Progenitor cell of endocrine pancreas (in vitro differentiated cells): ENCODE measurements at regions not wholly inside any gene's neighbourhood (a gene's known extent, or its start where the extent isn't known, plus 50 kb on each side); places are given as distances from the start of the nearest gene placed in this dataset.

ENCODE experiments used
- DNase-seq: peaks from one replicate; pipeline ENCODE4 v3.0.0; 2021; ENCODE audit warnings: low spot score; ENCODE audit not compliant: unreplicated experiment
- H3K27ac Mint-ChIP-seq: 2 replicates; pipeline ENCODE4 v1.8.0; 2021; ENCODE audit warnings: mild to moderate bottlenecking, moderate library complexity, mixed read lengths
- H3K27me3 Mint-ChIP-seq: 2 replicates; pipeline ENCODE4 v1.8.0; 2021; ENCODE audit warnings: mixed read lengths
- H3K36me3 Mint-ChIP-seq: 2 replicates; pipeline ENCODE4 v1.8.0; 2022; ENCODE audit warnings: mixed read lengths; ENCODE audit not compliant: insufficient read depth
- H3K4me1 Mint-ChIP-seq: 2 replicates; pipeline ENCODE4 v1.8.0; 2021; ENCODE audit warnings: low read depth, mixed read lengths
- H3K4me3 Mint-ChIP-seq: 2 replicates; pipeline ENCODE4 v1.8.0; 2021; ENCODE audit warnings: low read depth, mild to moderate bottlenecking, moderate library complexity, mixed read lengths
- H3K9me3 Mint-ChIP-seq: 2 replicates; pipeline ENCODE4 v1.8.0; 2021; ENCODE audit warnings: low read depth, mixed read lengths
- CTCF ChIP-seq: fragments of 200-600 bp; sonication (generic); IDR thresholded peaks from one replicate; pipeline ENCODE4 v1.5.0; 2021; ENCODE audit warnings: antibody characterized with exemption, mild to moderate bottlenecking; ENCODE audit not compliant: unreplicated experiment

GRCh38 chr2:172323861-172324597 is 103.4 kb upstream of the ITGA6 start:
- Mint-ChIP-seq H3K4me1 (no peaks in the 10 kb centered on the region), H3K4me3 (no peak overlapping the region), H3K27me3 (peaks cover 8% of the 10 kb centered on the region), H3K27ac (no peak overlapping the region), H3K36me3 (no peaks in the 10 kb centered on the region), H3K9me3 (peaks cover 4% of the 10 kb centered on the region)
- no peak for TF ChIP-seq CTCF
- DNase-seq: no peak

GRCh38 chr2:172326211-172326509 is 101.2 kb upstream of the ITGA6 start:
- no peak overlapping the region for H3K4me3 Mint-ChIP-seq
- no peak overlapping the region for H3K27ac Mint-ChIP-seq
- H3K36me3 Mint-ChIP-seq: no peaks in the 10 kb centered on the region
- TF ChIP-seq CTCF: no peak
- peaks cover 4% of the 10 kb centered on the region for H3K9me3 Mint-ChIP-seq
- H3K27me3 Mint-ChIP-seq: peaks cover 15% of the 10 kb centered on the region
- no peak for DNase-seq
- H3K4me1 Mint-ChIP-seq: peaks cover 3% of the 10 kb centered on the region

GRCh38 chr2:172328103-172328841 is 99.1 kb upstream of the ITGA6 start:
- no peak for DNase-seq
- Mint-ChIP-seq H3K27ac (no peak overlapping the region), H3K4me1 (peaks cover 3% of the 10 kb centered on the region), H3K36me3 (no peaks in the 10 kb centered on the region), H3K4me3 (no peak overlapping the region), H3K9me3 (no peaks in the 10 kb centered on the region), H3K27me3 (peaks cover 21% of the 10 kb centered on the region)
- no peak for TF ChIP-seq CTCF

- no peak overlapping the region for H3K27ac Mint-ChIP-seq
- DNase-seq: no peak
- H3K4me3 Mint-ChIP-seq: no peak overlapping the region
- peaks cover 21% of the 10 kb centered on the region for H3K27me3 Mint-ChIP-seq
- H3K9me3 Mint-ChIP-seq: no peaks in the 10 kb centered on the region
- peaks cover 3% of the 10 kb centered on the region for H3K4me1 Mint-ChIP-seq
- TF ChIP-seq CTCF: no peak
- no peaks in the 10 kb centered on the region for H3K36me3 Mint-ChIP-seq
Observed at GRCh38 chr2:172329416-172329773, 98.0 kb upstream of the ITGA6 start.

GRCh38 chr2:172329774-172330671 is 97.4 kb upstream of the ITGA6 start:
- Mint-ChIP-seq H3K9me3 (no peaks in the 10 kb centered on the region), H3K27me3 (peaks cover 21% of the 10 kb centered on the region)

More at GRCh38 chr2:172329774-172330671, 97.4 kb upstream of the ITGA6 start:
- no peak overlapping the region for H3K4me3 Mint-ChIP-seq
- TF ChIP-seq CTCF: no peak
- no peaks in the 10 kb centered on the region for H3K36me3 Mint-ChIP-seq
- H3K4me1 Mint-ChIP-seq: peaks cover 3% of the 10 kb centered on the region
- no peak overlapping the region for H3K27ac Mint-ChIP-seq
- no peak for DNase-seq
